Naive thymus-derived CD4-positive, alpha-beta T cell (primary cell): ENCODE measurements at regions not wholly inside any gene's neighbourhood (a gene's known extent, or its start where the extent isn't known, plus 50 kb on each side); places are given as distances from the start of the nearest gene placed in this dataset.

Source experiments
- ATAC-seq: fragments of 150-1000 bp; cut with Tn5 transposase; 2 replicates; pipeline ENCODE4 v1.10.0; 2021; ENCODE audit warnings: mild to moderate bottlenecking, moderate library complexity
- CTCF ChIA-PET: fragments of 350-600 bp; sonication (Branson Sonifier 250); formaldehyde crosslinking; loops from one replicate; lab custom pipeline; 2021; ENCODE audit warnings: antibody characterized with exemption; lab: Charles Lee
- POLR2A ChIA-PET: fragments of 350-600 bp; sonication (Branson Sonifier 250); formaldehyde crosslinking; loops from one replicate; lab custom pipeline; 2021; ENCODE audit warnings: antibody characterized with exemption, inconsistent platforms; lab: Charles Lee
- DNase-seq, 9 donors: peaks; one replicate each; pipeline versions ENCODE4 v3.0.0 to v3.0.0-alpha.2; 2020 to 2022; ENCODE audit warnings: mixed read lengths in 1 of 9
- H3K27ac ChIP-seq: one replicate; pipeline ENCODE4 v1.7.0; 2013; ENCODE audit warnings: mild to moderate bottlenecking, low read depth, low read length, moderate library complexity
- H3K27me3 ChIP-seq, 2 donors: one replicate each; pipeline ENCODE4 v1.7.0; 2013; ENCODE audit warnings: low read length in 2 of 2, mild to moderate bottlenecking in 2 of 2, moderate library complexity in 2 of 2; ENCODE audit not compliant: control insufficient read depth in 2 of 2, insufficient read depth in 2 of 2
- H3K36me3 ChIP-seq, 3 experiments: 1 replicate in 2 of 3; 2 replicates in 1 of 3; pipeline ENCODE4 v1.7.0; 2013; ENCODE audit warnings: low read length in 3 of 3, mild to moderate bottlenecking in 3 of 3, moderate library complexity in 1 of 3; ENCODE audit not compliant: insufficient read depth in 3 of 3, control insufficient read depth in 2 of 3
- H3K4me1 ChIP-seq, 2 donors: one replicate each; pipeline ENCODE4 v1.7.0; 2013; ENCODE audit warnings: low read length in 2 of 2, mild to moderate bottlenecking in 2 of 2, moderate library complexity in 1 of 2; ENCODE audit not compliant: control insufficient read depth in 2 of 2, insufficient read depth in 2 of 2
- H3K4me3 ChIP-seq: 2 replicates; pipeline ENCODE4 v1.7.0; 2013; ENCODE audit warnings: mild to moderate bottlenecking, low read length
- H3K9me3 ChIP-seq, 3 experiments: 1 replicate in 2 of 3; 2 replicates in 1 of 3; pipeline ENCODE4 v1.7.0; 2013; ENCODE audit warnings: low read length in 3 of 3; ENCODE audit not compliant: control insufficient read depth in 2 of 3
- H3K27ac Mint-ChIP-seq, 9 donors: one replicate each; pipeline ENCODE4 v1.8.0; 2020 to 2022; ENCODE audit warnings: mixed read lengths in 9 of 9, mild to moderate bottlenecking in 8 of 9, moderate library complexity in 5 of 9, inconsistent platforms in 2 of 9
- H3K27me3 Mint-ChIP-seq, 5 donors: one replicate each; pipeline ENCODE4 v1.8.0; 2021 to 2022; ENCODE audit warnings: mixed read lengths in 5 of 5, mild to moderate bottlenecking in 1 of 5
- H3K36me3 Mint-ChIP-seq, 5 donors: one replicate each; pipeline ENCODE4 v1.8.0; 2020 to 2022; ENCODE audit warnings: mixed read lengths in 5 of 5, mild to moderate bottlenecking in 3 of 5, inconsistent platforms in 1 of 5
- H3K4me1 Mint-ChIP-seq, 7 donors: one replicate each; pipeline ENCODE4 v1.8.0; 2020 to 2022; ENCODE audit warnings: mixed read lengths in 7 of 7, mild to moderate bottlenecking in 3 of 7, inconsistent platforms in 1 of 7
- H3K4me3 Mint-ChIP-seq, 10 donors: one replicate each; pipeline ENCODE4 v1.8.0; 2020 to 2022; ENCODE audit warnings: mild to moderate bottlenecking in 10 of 10, mixed read lengths in 10 of 10, moderate library complexity in 6 of 10, inconsistent platforms in 2 of 10
- H3K9me3 Mint-ChIP-seq, 11 donors: one replicate each; pipeline ENCODE4 v1.8.0; 2020 to 2022; ENCODE audit warnings: mixed read lengths in 11 of 11, mild to moderate bottlenecking in 4 of 11, inconsistent platforms in 1 of 11, moderate library complexity in 1 of 11
- intact Hi-C, 2 donors: fragments of 100-400 bp; cut with micrococcal nuclease; formaldehyde crosslinking; loops; one replicate each; pipeline ENCODE4 v1.15.1; 2023

DNA sequence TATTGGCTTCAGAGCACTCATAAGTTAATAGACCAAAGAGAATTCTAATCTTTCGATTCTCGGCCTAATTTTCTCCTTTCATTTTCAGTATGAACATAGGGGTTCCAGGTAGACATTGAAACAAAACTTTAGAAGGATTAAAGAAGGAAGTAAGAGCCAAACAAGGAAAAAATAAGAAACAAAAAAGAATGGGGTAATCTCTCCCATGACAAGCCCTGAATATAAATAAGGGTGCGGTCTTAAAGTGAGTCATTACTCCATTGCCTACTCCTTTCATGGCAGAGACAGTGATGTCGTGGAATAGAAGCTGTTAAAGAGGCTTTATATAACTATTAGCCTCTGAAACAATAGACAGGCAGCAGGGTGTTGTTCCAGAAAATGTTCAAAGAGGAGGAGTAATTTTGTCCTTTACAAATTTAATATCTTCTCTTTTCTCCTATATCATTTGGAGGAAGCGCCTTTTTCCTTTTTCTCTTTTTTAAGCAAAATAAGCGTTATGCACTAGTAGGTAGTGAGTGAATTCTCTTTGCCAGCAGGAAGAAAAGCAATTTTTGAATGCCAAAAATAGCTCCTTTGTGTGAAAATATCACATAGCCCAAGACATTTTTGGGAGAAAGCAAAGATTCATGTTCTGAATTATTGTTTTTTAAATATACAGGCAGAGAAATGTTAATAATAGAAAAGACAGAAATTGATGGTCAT lies 607.9 kb upstream of the KCNMB2 start:
- no peak overlapping the region for H3K4me3 Mint-ChIP-seq
- Histone ChIP-seq H3K36me3 (no peaks in the 10 kb centered on the region), H3K27me3 (no peaks in the 10 kb centered on the region), H3K9me3 (no peaks in the 10 kb centered on the region), H3K4me3 (no peak overlapping the region), H3K4me1 (no peaks in the 10 kb centered on the region), H3K27ac (no peak overlapping the region)
- DNase-seq (no peak), ATAC-seq (peak; percentile 82)
- H3K36me3 Mint-ChIP-seq: peaks cover 0 to 3% (median 0%) of the 10 kb centered on the region in 5 donors
- no peak overlapping the region for H3K27ac Mint-ChIP-seq
- H3K9me3 Mint-ChIP-seq: peaks cover 0 to 7% (median 2%) of the 10 kb centered on the region in 11 donors
- H3K27me3 Mint-ChIP-seq: no peaks in the 10 kb centered on the region
- intact Hi-C loops: no loop called here
- ChIA-PET CTCF (no interaction called here), POLR2A (interaction anchor here (0.6 kb wide), 1 partner anchor 63 kb away, joined by 5 read pairs; no protein-coding TSS in a partner anchor)
- H3K4me1 Mint-ChIP-seq: peaks cover 0 to 5% (median 0%) of the 10 kb centered on the region in 7 donors

GRCh38 chr3:177929310-177929709 lies 606.9 kb upstream of the KCNMB2 start:
- H3K4me1 ChIP-seq: no peaks in the 10 kb centered on the region
- intact Hi-C loops: no loop called here
- Mint-ChIP-seq H3K9me3 (peaks cover 0 to 6% (median 0%) of the 10 kb centered on the region in 11 donors), H3K27ac (peak overlapping the region in 1 of 9 donors; percentile 31), H3K27me3 (no peaks in the 10 kb centered on the region), H3K36me3 (peaks cover 0 to 3% (median 0%) of the 10 kb centered on the region in 5 donors), H3K4me1 (peaks cover 0 to 5% (median 0%) of the 10 kb centered on the region in 7 donors), H3K4me3 (no peak overlapping the region)
- DNase-seq (no peak), ATAC-seq (no peak)
- POLR2A ChIA-PET: no interaction called here
- no peaks in the 10 kb centered on the region for H3K36me3 ChIP-seq
- no peak overlapping the region for H3K27ac ChIP-seq
- H3K9me3 ChIP-seq: no peaks in the 10 kb centered on the region
- H3K27me3 ChIP-seq: no peaks in the 10 kb centered on the region
- CTCF ChIA-PET: interaction anchor here (0.6 kb wide), 2 partner anchors 67 to 97 kb away, joined by 3 read pairs; no protein-coding TSS in a partner anchor
- H3K4me3 ChIP-seq: no peak overlapping the region

GRCh38 chr3:177930771-177931170 lies 605.5 kb upstream of the KCNMB2 start:
- no peak for ATAC-seq
- DNase-seq: no peak

DNA sequence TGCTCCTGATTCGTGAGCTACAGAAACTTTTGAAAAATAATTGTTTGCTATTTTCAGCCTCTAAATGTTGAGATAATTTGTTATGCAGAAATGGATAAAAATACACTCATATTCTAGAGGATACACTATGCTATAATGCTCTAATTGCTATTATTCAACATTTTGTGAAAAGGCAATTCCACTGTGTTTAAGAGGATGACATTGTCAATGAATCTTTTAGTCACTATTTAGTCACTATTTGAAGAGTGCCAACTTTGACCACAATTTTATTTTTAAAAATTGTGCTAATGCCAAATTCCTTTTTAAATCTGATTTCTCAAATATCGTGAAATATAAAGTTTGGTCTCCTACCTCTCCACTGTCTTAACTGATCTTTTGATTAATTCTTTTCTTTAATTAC lies 604.9 kb upstream of the KCNMB2 start:
- H3K4me1 ChIP-seq: no peaks in the 10 kb centered on the region
- peaks cover 0 to 1% (median 0%) of the 10 kb centered on the region in 5 donors for H3K36me3 Mint-ChIP-seq
- H3K27ac ChIP-seq: no peak overlapping the region
- peaks cover 0 to 2% (median 0%) of the 10 kb centered on the region in 11 donors for H3K9me3 Mint-ChIP-seq
- no peak overlapping the region for H3K27ac Mint-ChIP-seq
- H3K4me1 Mint-ChIP-seq: peaks cover 0 to 2% (median 0%) of the 10 kb centered on the region in 7 donors
- no peak for DNase-seq
- POLR2A ChIA-PET: no interaction called here
- intact Hi-C loops: no loop called here
- CTCF ChIA-PET: no interaction called here
- no peak overlapping the region for H3K4me3 ChIP-seq
- H3K4me3 Mint-ChIP-seq: no peak overlapping the region
- no peaks in the 10 kb centered on the region for H3K27me3 Mint-ChIP-seq
- no peaks in the 10 kb centered on the region for H3K9me3 ChIP-seq
- no peak for ATAC-seq
- no peaks in the 10 kb centered on the region for H3K27me3 ChIP-seq
- no peaks in the 10 kb centered on the region for H3K36me3 ChIP-seq

More at GRCh38 chr3:177930771-177931170, 605.5 kb upstream of the KCNMB2 start:
- Mint-ChIP-seq H3K9me3 (peaks cover 0 to 2% (median 0%) of the 10 kb centered on the region in 11 donors), H3K4me1 (peaks cover 0 to 2% (median 0%) of the 10 kb centered on the region in 7 donors), H3K4me3 (no peak overlapping the region), H3K27ac (peak overlapping the region in 1 of 9 donors; percentile 37), H3K36me3 (peaks cover 0 to 1% (median 0%) of the 10 kb centered on the region in 5 donors), H3K27me3 (no peaks in the 10 kb centered on the region)
- Histone ChIP-seq H3K36me3 (no peaks in the 10 kb centered on the region), H3K9me3 (no peaks in the 10 kb centered on the region), H3K27me3 (no peaks in the 10 kb centered on the region), H3K4me3 (no peak overlapping the region), H3K4me1 (no peaks in the 10 kb centered on the region), H3K27ac (no peak overlapping the region)
- POLR2A ChIA-PET: no interaction called here
- intact Hi-C loops: no loop called here
- CTCF ChIA-PET: no interaction called here

DNA sequence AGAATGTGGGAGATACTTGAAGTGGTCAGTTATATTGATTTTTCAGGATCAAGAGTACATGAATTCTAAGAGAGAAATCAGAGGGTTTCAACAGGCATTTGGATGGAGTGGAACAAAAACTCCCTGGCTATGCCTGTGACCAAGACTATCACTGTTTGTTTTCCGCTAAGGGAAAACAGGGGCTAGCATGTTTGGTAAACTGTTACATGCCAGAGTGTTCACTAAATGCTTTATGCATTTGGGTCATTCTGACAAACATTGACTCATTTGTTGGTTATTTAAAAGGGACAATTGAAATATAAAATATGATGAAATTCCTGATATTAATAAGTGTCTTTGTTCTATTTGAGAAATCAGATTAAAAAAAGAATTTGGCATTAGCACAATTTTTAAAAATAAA lies 603.9 kb upstream of the KCNMB2 start:
- H3K27ac ChIP-seq: no peak overlapping the region
- no peak for ATAC-seq
- CTCF ChIA-PET: no interaction called here
- H3K9me3 ChIP-seq: no peaks in the 10 kb centered on the region
- no peaks in the 10 kb centered on the region for H3K27me3 Mint-ChIP-seq
- no peak for DNase-seq
- H3K36me3 ChIP-seq: no peaks in the 10 kb centered on the region
- peaks cover 0 to 1% (median 0%) of the 10 kb centered on the region in 5 donors for H3K36me3 Mint-ChIP-seq
- POLR2A ChIA-PET: interaction anchor here (0.6 kb wide), 1 partner anchor 176 kb away, joined by 3 read pairs; no protein-coding TSS in a partner anchor
- no peak overlapping the region for H3K27ac Mint-ChIP-seq
- no peak overlapping the region for H3K4me3 ChIP-seq
- no peaks in the 10 kb centered on the region for H3K4me1 ChIP-seq
- peaks cover 0 to 2% (median 0%) of the 10 kb centered on the region in 11 donors for H3K9me3 Mint-ChIP-seq
- no peak overlapping the region for H3K4me3 Mint-ChIP-seq
- intact Hi-C loops: no loop called here
- H3K27me3 ChIP-seq: no peaks in the 10 kb centered on the region
- H3K4me1 Mint-ChIP-seq: peaks cover 0 to 2% (median 0%) of the 10 kb centered on the region in 7 donors

DNA sequence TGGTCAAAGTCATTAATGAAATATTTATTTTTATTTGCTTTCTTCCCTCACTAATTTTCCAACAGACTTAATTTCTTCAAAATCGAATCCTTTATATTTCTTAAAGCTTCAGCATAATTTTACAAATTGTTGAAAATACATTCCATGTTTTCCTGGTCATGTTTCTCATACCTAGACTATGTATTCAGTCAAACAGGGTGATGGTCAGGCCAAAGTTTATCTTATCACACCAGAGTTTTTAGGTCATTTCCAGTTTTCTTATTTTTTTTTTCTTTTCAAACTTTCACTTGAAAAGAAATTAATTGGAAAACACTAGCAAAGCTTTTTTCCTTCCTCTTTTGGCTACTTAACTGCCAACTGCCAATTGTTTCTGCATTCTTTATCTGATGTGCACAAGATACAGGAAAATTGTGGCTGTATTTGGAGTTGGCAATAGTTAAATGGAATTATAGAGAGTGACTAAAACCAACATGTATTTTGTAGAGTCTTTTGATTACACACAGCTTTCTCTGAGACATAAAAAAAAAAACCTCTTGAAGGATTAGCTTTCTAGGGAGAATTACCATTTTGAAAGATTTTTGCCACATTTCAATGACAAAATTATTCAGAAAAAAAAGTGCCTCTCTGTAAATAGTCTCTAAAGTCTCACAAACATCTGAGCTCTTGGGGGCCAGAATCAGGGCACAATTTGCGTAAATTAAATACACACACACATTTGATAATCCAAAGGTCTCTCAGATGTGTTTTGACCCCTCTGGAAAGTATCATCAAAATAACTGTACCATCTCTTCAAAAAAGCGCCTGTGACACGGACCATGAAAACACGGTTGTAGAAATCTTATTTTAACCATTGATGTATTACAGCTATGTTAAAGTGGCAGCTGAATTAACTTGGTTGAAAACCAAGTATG lies 603.2 kb upstream of the KCNMB2 start:
- POLR2A ChIA-PET: interaction anchor here (0.6 to 1.0 kb wide), 3 partner anchors 10 to 175 kb away, joined by 3 to 6 read pairs (median 5); no protein-coding TSS in a partner anchor

More for the DNA sequence above, 603.2 kb upstream of the KCNMB2 start:
- no peaks in the 10 kb centered on the region for H3K36me3 ChIP-seq
- Mint-ChIP-seq H3K36me3 (no peaks in the 10 kb centered on the region), H3K27me3 (no peaks in the 10 kb centered on the region), H3K4me1 (peaks cover 0 to 2% (median 0%) of the 10 kb centered on the region in 7 donors), H3K4me3 (no peak overlapping the region), H3K9me3 (peaks cover 0 to 6% (median 0%) of the 10 kb centered on the region in 11 donors), H3K27ac (no peak overlapping the region)
- no peaks in the 10 kb centered on the region for H3K4me1 ChIP-seq
- no peaks in the 10 kb centered on the region for H3K9me3 ChIP-seq
- DNase-seq (no peak), ATAC-seq (no peak)
- no peak overlapping the region for H3K27ac ChIP-seq
- H3K4me3 ChIP-seq: no peak overlapping the region
- CTCF ChIA-PET: no interaction called here
- intact Hi-C loops: no loop called here
- H3K27me3 ChIP-seq: no peaks in the 10 kb centered on the region
